Colonic mucosa (tissue), 4 donors: ENCODE measurements at regions not wholly inside any gene's neighbourhood (a gene's known extent, or its start where the extent isn't known, plus 50 kb on each side); places are given as distances from the start of the nearest gene placed in this dataset.

Experiments used
- DNase-seq: peaks from one replicate; pipeline ENCODE4 v3.0.0-alpha.2; 2020
- H3K27ac ChIP-seq: fragments of 200-600 bp; one replicate; pipeline ENCODE4 v1.8.0; 2021
- H3K27me3 ChIP-seq: fragments of 200-600 bp; one replicate; pipeline ENCODE4 v1.8.0; 2021
- H3K36me3 ChIP-seq: fragments of 200-600 bp; one replicate; pipeline ENCODE4 v1.8.0; 2021
- H3K4me1 ChIP-seq: fragments of 200-600 bp; one replicate; pipeline ENCODE4 v1.8.0; 2021; ENCODE audit warnings: mild to moderate bottlenecking
- H3K4me3 ChIP-seq: fragments of 200-600 bp; one replicate; pipeline ENCODE4 v1.8.0; 2021
- H3K9ac ChIP-seq, 2 donors: one replicate each; pipeline ENCODE4 v1.7.0; 2013; ENCODE audit warnings: control low read depth in 2 of 2, low read depth in 2 of 2, low read length in 2 of 2
- H3K9me3 ChIP-seq: fragments of 200-600 bp; one replicate; pipeline ENCODE4 v1.8.0; 2021
- intact Hi-C: fragments of 100-400 bp; cut with DNase I; formaldehyde crosslinking; loops from one replicate; pipeline ENCODE4 v1.14.1; 2022
- TF ChIP-seq, protein P1 (sequence below): fragments of 200-600 bp; IDR thresholded peaks from one replicate; pipeline ENCODE4 v1.8.0; 2022; ENCODE audit warnings: antibody characterized with exemption, mild to moderate bottlenecking
- donor health status: healthy.
- donor health status: DM: no; HTN: no; CAD: no.
- donor health status: DM: no; HTN: no; CAD: no.

DNA sequence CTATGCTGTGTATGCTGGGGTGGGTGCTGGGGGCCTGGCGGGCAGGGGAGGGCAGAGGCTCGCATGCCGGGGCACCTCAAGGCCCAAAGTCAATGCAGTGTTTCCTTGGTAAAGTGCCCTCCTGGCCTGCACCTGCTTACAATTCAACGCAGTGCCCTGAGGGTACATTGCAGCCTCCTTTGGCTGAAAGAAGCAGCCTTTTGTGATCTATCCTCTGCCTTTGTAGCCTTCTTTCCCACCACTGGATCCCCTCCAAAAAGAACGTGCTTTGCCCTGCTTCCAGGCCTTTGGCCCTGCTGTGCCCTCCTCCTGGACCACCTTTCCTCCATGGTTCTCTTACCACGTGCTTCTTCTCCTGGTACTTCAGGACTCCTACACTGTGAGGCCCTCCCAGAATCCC lies 113.6 kb upstream of the PTPN1 start:
- no peaks in the 10 kb centered on the region for H3K27me3 ChIP-seq
- intact Hi-C loops = no loop called here
- H3K9ac ChIP-seq = no peak overlapping the region
- no peak for DNase-seq
- TF ChIP-seq, protein P1, sequence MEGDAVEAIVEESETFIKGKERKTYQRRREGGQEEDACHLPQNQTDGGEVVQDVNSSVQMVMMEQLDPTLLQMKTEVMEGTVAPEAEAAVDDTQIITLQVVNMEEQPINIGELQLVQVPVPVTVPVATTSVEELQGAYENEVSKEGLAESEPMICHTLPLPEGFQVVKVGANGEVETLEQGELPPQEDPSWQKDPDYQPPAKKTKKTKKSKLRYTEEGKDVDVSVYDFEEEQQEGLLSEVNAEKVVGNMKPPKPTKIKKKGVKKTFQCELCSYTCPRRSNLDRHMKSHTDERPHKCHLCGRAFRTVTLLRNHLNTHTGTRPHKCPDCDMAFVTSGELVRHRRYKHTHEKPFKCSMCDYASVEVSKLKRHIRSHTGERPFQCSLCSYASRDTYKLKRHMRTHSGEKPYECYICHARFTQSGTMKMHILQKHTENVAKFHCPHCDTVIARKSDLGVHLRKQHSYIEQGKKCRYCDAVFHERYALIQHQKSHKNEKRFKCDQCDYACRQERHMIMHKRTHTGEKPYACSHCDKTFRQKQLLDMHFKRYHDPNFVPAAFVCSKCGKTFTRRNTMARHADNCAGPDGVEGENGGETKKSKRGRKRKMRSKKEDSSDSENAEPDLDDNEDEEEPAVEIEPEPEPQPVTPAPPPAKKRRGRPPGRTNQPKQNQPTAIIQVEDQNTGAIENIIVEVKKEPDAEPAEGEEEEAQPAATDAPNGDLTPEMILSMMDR = no peak
- no peaks in the 10 kb centered on the region for H3K9me3 ChIP-seq
- no peaks in the 10 kb centered on the region for H3K36me3 ChIP-seq
- no peak overlapping the region for H3K4me3 ChIP-seq
- H3K27ac ChIP-seq = no peak overlapping the region
- H3K4me1 ChIP-seq = no peaks in the 10 kb centered on the region

- no peak overlapping the region for H3K9ac ChIP-seq
- DNase-seq = no peak
- no peak overlapping the region for H3K4me3 ChIP-seq
- no peaks in the 10 kb centered on the region for H3K27me3 ChIP-seq
- H3K4me1 ChIP-seq = no peaks in the 10 kb centered on the region
- TF ChIP-seq, protein P1 = no peak
- H3K27ac ChIP-seq = no peak overlapping the region
- H3K9me3 ChIP-seq = no peaks in the 10 kb centered on the region
- H3K36me3 ChIP-seq = no peaks in the 10 kb centered on the region
- intact Hi-C loops = no loop called here
Observed at GRCh38 chr20:50397058-50397457, 113.1 kb upstream of the PTPN1 start.

DNA sequence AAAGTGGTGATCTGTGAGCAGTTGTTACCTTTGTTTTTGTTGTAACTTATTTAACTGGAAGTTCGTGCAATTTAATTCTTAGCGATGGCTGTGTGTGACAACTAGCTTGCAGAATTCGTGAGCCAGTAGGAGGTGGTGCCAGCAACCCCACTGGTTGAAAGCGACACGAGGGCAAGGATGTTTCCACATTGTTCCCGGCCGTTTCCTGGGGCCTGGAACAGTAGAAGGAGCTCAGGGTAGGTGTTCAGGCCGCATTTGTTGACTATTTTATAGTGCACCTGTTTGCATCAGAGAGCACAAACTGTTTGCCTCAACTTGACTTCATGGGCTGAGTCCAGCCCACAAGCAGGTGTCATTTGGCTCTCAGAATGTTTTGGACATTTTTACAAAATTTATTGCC lies 112.1 kb upstream of the PTPN1 start:
- Histone ChIP-seq H3K9me3 (no peaks in the 10 kb centered on the region), H3K36me3 (no peaks in the 10 kb centered on the region), H3K27me3 (no peaks in the 10 kb centered on the region), H3K27ac (no peak overlapping the region), H3K4me1 (no peaks in the 10 kb centered on the region), H3K9ac (no peak overlapping the region), H3K4me3 (no peak overlapping the region)
- intact Hi-C loops = no loop called here
- no peak for DNase-seq
- TF ChIP-seq, protein P1 = no peak

- no peaks in the 10 kb centered on the region for H3K9me3 ChIP-seq
- TF ChIP-seq, protein P1 = no peak
- no peaks in the 10 kb centered on the region for H3K4me1 ChIP-seq
- no peak for DNase-seq
- no peak overlapping the region for H3K4me3 ChIP-seq
- H3K36me3 ChIP-seq = no peaks in the 10 kb centered on the region
- no peak overlapping the region for H3K27ac ChIP-seq
- intact Hi-C loops = no loop called here
- no peaks in the 10 kb centered on the region for H3K27me3 ChIP-seq
- peak overlapping the region in 1 of 2 donors; percentile 14 for H3K9ac ChIP-seq
Observed at GRCh38 chr20:50398471-50398820, 111.7 kb upstream of the PTPN1 start.

GRCh38 chr20:50398821-50399554 lies 111.2 kb upstream of the PTPN1 start:
- DNase-seq = no peak
- Histone ChIP-seq H3K27me3 (no peaks in the 10 kb centered on the region), H3K9me3 (no peaks in the 10 kb centered on the region), H3K27ac (no peak overlapping the region), H3K36me3 (no peaks in the 10 kb centered on the region), H3K9ac (no peak overlapping the region), H3K4me1 (no peaks in the 10 kb centered on the region), H3K4me3 (no peak overlapping the region)
- TF ChIP-seq, protein P1 = no peak
- intact Hi-C loops = no loop called here
